ENCODE measurements at regions not wholly inside any gene's neighbourhood (a gene's known extent, or its start where the extent isn't known, plus 50 kb on each side); places are given as distances from the start of the nearest gene placed in this dataset.

GRCh38 chr15:70185251-70185711 is 87.6 kb upstream of the TLE3 start:
- no peak overlapping the region for H3K4me3 ChIP-seq (ENCODE audit: low read depth, low read length)
- DNase-seq (ENCODE audit: low read depth): no peak
- no peak for TF ChIP-seq MYC (IDR thresholded peaks at IDR 0.05; ENCODE audit: low read depth, low read length)
- no peak for TF ChIP-seq MAX (IDR thresholded peaks at IDR 0.05; ENCODE audit: low read depth, low read length)
- no peak for TF ChIP-seq CTCF (IDR thresholded peaks at IDR 0.05; ENCODE audit: low read depth, low read length)
- no peak for TF ChIP-seq POLR2A (IDR thresholded peaks at IDR 0.05; ENCODE audit: extremely low read depth, insufficient read length)

GRCh38 chr15:70182858-70183695 is 85.4 kb upstream of the TLE3 start:
- no peak for TF ChIP-seq MYC (IDR thresholded peaks at IDR 0.05; ENCODE audit: low read depth, low read length)
- peak; percentile 4 for TF ChIP-seq CTCF (IDR thresholded peaks at IDR 0.05; ENCODE audit: low read depth, low read length)
- TF ChIP-seq MAX (IDR thresholded peaks at IDR 0.05; ENCODE audit: low read depth, low read length): no peak
- DNase-seq (ENCODE audit: low read depth): no peak
- no peak overlapping the region for H3K4me3 ChIP-seq (ENCODE audit: low read depth, low read length)

- TF ChIP-seq POLR2A (IDR thresholded peaks at IDR 0.05; ENCODE audit: extremely low read depth, insufficient read length) (no peak), CTCF (IDR thresholded peaks at IDR 0.05; ENCODE audit: low read depth, low read length) (no peak), MYC (IDR thresholded peaks at IDR 0.05; ENCODE audit: low read depth, low read length) (no peak), MAX (IDR thresholded peaks at IDR 0.05; ENCODE audit: low read depth, low read length) (no peak)
- no peak overlapping the region for H3K4me3 ChIP-seq (ENCODE audit: low read depth, low read length)
Measured at GRCh38 chr15:70181626-70182255, 84.0 kb upstream of the TLE3 start.

GRCh38 chr15:70180186-70180875 is 82.6 kb upstream of the TLE3 start:
- DNase-seq (ENCODE audit: low read depth): no peak
- H3K4me3 ChIP-seq (ENCODE audit: low read depth, low read length): no peak overlapping the region
- no peak for TF ChIP-seq MYC (IDR thresholded peaks at IDR 0.05; ENCODE audit: low read depth, low read length)
- no peak for TF ChIP-seq CTCF (IDR thresholded peaks at IDR 0.05; ENCODE audit: low read depth, low read length)
- no peak for TF ChIP-seq POLR2A (IDR thresholded peaks at IDR 0.05; ENCODE audit: extremely low read depth, insufficient read length)
- TF ChIP-seq MAX (IDR thresholded peaks at IDR 0.05; ENCODE audit: low read depth, low read length): no peak

More at GRCh38 chr15:70181626-70182255, 84.0 kb upstream of the TLE3 start:
- DNase-seq (ENCODE audit: low read depth): no peak

GRCh38 chr15:70179309-70179892 is 81.7 kb upstream of the TLE3 start:
- no peak for TF ChIP-seq MAX (IDR thresholded peaks at IDR 0.05; ENCODE audit: low read depth, low read length)
- no peak for TF ChIP-seq POLR2A (IDR thresholded peaks at IDR 0.05; ENCODE audit: extremely low read depth, insufficient read length)
- H3K4me3 ChIP-seq (ENCODE audit: low read depth, low read length): no peak overlapping the region
- DNase-seq (ENCODE audit: low read depth): no peak
